ENCODE measurements at regions not wholly inside any gene's neighbourhood (a gene's known extent, or its start where the extent isn't known, plus 50 kb on each side); places are given as distances from the start of the nearest gene placed in this dataset.

- no peak for TF ChIP-seq CTCF (IDR thresholded peaks at IDR 0.05)
- no peak for TF ChIP-seq POLR2A (IDR thresholded peaks at IDR 0.05)
These were observed 736.4 kb upstream of the PTPRD start for GRCh38 chr9:11349187-11349586.
